WERI-Rb-1 (cell line): ENCODE measurements at regions not wholly inside any gene's neighbourhood (a gene's known extent, or its start where the extent isn't known, plus 50 kb on each side); places are given as distances from the start of the nearest gene placed in this dataset.

ENCODE experiments used
- DNase-seq: peaks from one replicate; pipeline ENCODE4 v3.0.0-alpha.2; 2020
- H3K27ac ChIP-seq: fragments of 250-450 bp; sonication (Bioruptor Pico); 2 replicates; pipeline ENCODE4 v1.5.1; 2020; ENCODE audit warnings: mild to moderate bottlenecking, moderate library complexity
- H3K27me3 ChIP-seq: fragments of 250-450 bp; sonication (Bioruptor Pico); 2 replicates; pipeline ENCODE4 v1.5.1; 2021; ENCODE audit warnings: mild to moderate bottlenecking, low read depth, moderate library complexity; ENCODE audit not compliant: insufficient read depth, severe bottlenecking
- H3K36me3 ChIP-seq: fragments of 250-450 bp; sonication (Bioruptor Pico); 2 replicates; pipeline ENCODE4 v1.5.1; 2020; ENCODE audit warnings: mild to moderate bottlenecking, moderate library complexity
- H3K4me3 ChIP-seq: 2 replicates; pipeline ENCODE4 v1.5.1; 2011; ENCODE audit warnings: low read depth, mild to moderate bottlenecking, control low read depth, low read length
- H3K9me3 ChIP-seq: fragments of 250-450 bp; sonication (Bioruptor Pico); 2 replicates; pipeline ENCODE4 v1.5.1; 2021; ENCODE audit warnings: mild to moderate bottlenecking, moderate library complexity; ENCODE audit not compliant: severe bottlenecking
- TF ChIP-seq, protein P1 (sequence below): IDR thresholded peaks from 2 replicates; pipeline ENCODE4 v1.5.1; 2011; ENCODE audit warnings: low read depth, mild to moderate bottlenecking, control low read depth, inconsistent platforms, low read length

DNA sequence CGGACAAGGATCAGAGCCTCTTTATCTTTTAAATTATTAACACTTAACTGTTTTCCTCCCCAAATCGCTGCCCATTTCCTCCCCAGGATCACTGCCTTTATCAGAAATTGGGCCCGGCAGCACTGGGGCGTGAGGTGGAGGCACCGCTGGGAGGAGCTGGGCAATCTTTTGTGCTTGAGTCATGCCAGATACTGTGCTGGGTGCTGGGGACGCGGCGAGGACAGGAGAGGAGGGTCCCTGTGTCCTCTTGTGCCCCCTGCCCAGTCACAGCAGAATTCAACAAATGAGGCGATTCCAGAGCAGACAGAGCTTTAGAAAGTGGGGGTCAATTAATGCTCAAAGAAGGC lies 347.8 kb downstream of the ZNF536 start:
- TF ChIP-seq, protein P1, sequence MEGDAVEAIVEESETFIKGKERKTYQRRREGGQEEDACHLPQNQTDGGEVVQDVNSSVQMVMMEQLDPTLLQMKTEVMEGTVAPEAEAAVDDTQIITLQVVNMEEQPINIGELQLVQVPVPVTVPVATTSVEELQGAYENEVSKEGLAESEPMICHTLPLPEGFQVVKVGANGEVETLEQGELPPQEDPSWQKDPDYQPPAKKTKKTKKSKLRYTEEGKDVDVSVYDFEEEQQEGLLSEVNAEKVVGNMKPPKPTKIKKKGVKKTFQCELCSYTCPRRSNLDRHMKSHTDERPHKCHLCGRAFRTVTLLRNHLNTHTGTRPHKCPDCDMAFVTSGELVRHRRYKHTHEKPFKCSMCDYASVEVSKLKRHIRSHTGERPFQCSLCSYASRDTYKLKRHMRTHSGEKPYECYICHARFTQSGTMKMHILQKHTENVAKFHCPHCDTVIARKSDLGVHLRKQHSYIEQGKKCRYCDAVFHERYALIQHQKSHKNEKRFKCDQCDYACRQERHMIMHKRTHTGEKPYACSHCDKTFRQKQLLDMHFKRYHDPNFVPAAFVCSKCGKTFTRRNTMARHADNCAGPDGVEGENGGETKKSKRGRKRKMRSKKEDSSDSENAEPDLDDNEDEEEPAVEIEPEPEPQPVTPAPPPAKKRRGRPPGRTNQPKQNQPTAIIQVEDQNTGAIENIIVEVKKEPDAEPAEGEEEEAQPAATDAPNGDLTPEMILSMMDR, result no peak

DNA sequence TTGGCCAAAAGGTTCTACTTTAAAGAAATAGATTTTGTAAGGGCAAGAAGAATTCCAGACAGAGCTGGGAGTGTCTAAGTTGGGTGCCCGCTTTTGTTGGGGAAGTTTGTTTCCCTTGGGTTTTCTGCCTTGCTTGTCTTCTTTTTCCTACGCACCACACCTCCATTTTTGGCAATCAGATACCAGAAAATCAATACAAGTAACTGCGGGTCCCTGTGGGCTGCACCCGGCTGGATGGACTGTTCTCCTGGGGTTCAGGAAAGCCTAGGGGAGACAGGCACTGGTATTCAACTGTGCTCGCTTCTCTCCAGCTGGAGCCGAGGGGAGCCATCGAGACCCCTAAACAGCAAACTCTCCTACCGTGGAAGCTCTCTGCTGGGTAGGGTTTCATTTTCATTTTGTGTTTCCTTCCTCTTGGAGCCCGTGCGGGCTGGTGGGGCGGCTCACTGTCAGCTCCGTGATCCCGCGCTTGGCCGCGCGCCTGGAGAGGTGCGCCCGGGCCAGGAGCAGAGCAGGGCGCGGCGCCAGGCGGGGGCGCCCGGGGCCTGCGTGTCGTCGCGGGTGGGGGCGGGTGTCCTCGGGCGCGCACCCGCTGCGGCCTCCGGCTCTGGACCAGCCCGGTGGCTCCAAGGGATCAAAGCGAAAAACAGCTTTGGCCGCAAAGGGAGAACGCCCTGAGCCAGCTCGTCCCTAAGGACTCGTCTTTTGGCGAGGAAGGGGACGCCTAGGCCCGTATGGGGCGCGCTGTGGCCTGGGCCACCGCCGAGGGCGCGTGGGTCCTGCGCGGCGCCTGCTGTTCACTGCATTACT lies 347.2 kb downstream of the ZNF536 start:
- Histone ChIP-seq H3K27me3 (no peaks in the 10 kb centered on the region), H3K9me3 (no peaks in the 10 kb centered on the region), H3K4me3 (peak overlapping the region; percentile 67), H3K36me3 (no peaks in the 10 kb centered on the region), H3K27ac (peak overlapping the region; percentile 79)
- peak; percentile 73 for DNase-seq
- TF ChIP-seq, protein P1, result no peak; the same call in 1 of the 2 replicates

More for the DNA sequence above, 347.8 kb downstream of the ZNF536 start:
- H3K36me3 ChIP-seq, result no peaks in the 10 kb centered on the region
- no peaks in the 10 kb centered on the region for H3K9me3 ChIP-seq
- H3K27ac ChIP-seq, result peak overlapping the region; percentile 79
- H3K27me3 ChIP-seq, result no peaks in the 10 kb centered on the region
- H3K4me3 ChIP-seq, result peak overlapping the region; percentile 67
- peak; percentile 35 for DNase-seq

DNA sequence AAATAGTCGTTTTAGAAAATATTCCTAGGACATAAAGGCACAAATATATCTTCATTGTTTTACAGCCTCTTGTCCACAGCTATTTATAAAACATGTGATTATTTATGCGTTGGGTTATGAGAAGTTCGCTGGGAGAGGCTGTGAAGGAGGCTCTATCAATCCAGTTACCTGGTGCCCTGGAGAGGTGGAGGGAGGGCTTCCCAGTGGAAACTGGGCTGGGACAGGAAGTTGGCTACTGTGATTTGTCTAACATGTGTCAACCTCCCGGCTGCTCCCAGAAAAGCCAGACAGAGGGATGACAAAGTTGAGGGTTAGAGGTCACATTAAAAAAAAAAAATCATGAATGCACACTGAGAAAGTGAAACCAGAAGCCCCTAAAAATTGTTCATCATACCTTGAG lies 346.5 kb downstream of the ZNF536 start:
- Histone ChIP-seq H3K27me3 (no peaks in the 10 kb centered on the region), H3K4me3 (peak overlapping the region; percentile 67; the same call in 1 of the 2 replicates), H3K27ac (peak overlapping the region; percentile 79; the same call in 1 of the 2 replicates), H3K36me3 (no peaks in the 10 kb centered on the region), H3K9me3 (no peaks in the 10 kb centered on the region)
- TF ChIP-seq, protein P1, result no peak
- peak; percentile 26 for DNase-seq

DNA sequence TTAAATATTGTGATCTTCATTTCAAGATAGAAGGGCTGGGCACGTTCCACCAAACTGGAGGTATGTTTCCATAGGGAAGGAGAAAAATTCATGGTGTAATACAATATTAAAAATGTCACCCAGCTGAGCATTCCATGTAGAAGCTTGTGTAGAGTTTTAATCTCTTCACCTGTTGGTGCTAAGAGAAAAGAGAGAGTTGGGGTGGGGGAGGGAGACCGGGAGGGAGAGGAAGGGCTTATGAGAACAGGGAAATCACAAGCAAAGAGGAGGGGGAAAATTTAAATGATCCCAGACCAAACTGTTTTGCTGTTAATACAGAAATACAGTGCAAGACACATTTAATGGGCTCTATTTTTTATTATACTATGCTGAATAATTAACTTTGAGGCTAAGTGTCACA lies 345.8 kb downstream of the ZNF536 start:
- TF ChIP-seq, protein P1, result no peak
- Histone ChIP-seq H3K27ac (no peak overlapping the region), H3K27me3 (no peaks in the 10 kb centered on the region)

DNA sequence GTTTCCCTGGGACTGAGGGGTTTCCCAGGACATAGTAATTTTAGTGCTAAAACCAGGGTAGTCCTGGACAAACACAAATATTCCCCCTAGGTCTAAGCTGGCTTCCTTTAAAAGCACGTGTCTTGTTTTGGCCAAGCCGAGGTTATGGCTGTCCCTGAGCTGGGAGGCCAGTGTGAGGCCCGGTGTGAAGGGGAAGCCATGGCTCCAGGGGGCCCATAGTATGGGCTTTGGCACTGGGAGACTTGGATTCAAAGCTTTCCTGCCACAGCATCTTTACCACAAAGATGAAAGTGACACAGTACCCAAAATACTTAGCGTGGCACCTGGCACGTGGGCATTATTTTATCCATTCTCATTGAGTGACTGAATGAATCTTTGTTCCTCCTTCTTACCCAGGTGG lies 345.2 kb downstream of the ZNF536 start:
- DNase-seq, result no peak
- H3K4me3 ChIP-seq, result no peak overlapping the region
- H3K9me3 ChIP-seq, result no peaks in the 10 kb centered on the region
- no peak overlapping the region for H3K27ac ChIP-seq
- no peaks in the 10 kb centered on the region for H3K27me3 ChIP-seq
- TF ChIP-seq, protein P1, result no peak
- H3K36me3 ChIP-seq, result no peaks in the 10 kb centered on the region

More for the DNA sequence above, 345.8 kb downstream of the ZNF536 start:
- Histone ChIP-seq H3K9me3 (no peaks in the 10 kb centered on the region), H3K36me3 (no peaks in the 10 kb centered on the region), H3K4me3 (no peak overlapping the region)
- no peak for DNase-seq
